Activated CD4-positive, alpha-beta memory T cell treated with anti-CD3 and anti-CD28 coated beads for 36 hours (primary cell): ENCODE measurements at regions not wholly inside any gene's neighbourhood (a gene's known extent, or its start where the extent isn't known, plus 50 kb on each side); places are given as distances from the start of the nearest gene placed in this dataset.
"Not testable (repeated sequence)": the region's sequence is repeated elsewhere in the genome, so short reads cannot be mapped to it uniquely, and the experiment has no call there.

Experiments
- CTCF ChIA-PET: fragments of 350-600 bp; sonication (Branson Sonifier 250); formaldehyde crosslinking; loops from one replicate; lab custom pipeline; 2021; ENCODE audit warnings: antibody characterized with exemption, inconsistent platforms; lab: Charles Lee
- POLR2A ChIA-PET: fragments of 350-600 bp; sonication (Branson Sonifier 250); formaldehyde crosslinking; loops from one replicate; lab custom pipeline; 2021; ENCODE audit warnings: antibody characterized with exemption; lab: Charles Lee
- DNase-seq: peaks from one replicate; pipeline ENCODE4 v3.0.0-alpha.2; 2020
- H3K27ac Mint-ChIP-seq: one replicate; pipeline ENCODE4 v1.8.0; 2021; ENCODE audit warnings: mixed read lengths
- H3K27me3 Mint-ChIP-seq: one replicate; pipeline ENCODE4 v1.8.0; 2021; ENCODE audit warnings: mixed read lengths
- H3K36me3 Mint-ChIP-seq: one replicate; pipeline ENCODE4 v1.8.0; 2021; ENCODE audit warnings: mixed read lengths
- H3K4me1 Mint-ChIP-seq: one replicate; pipeline ENCODE4 v1.8.0; 2021; ENCODE audit warnings: low read depth, mixed read lengths
- H3K4me3 Mint-ChIP-seq: one replicate; pipeline ENCODE4 v1.8.0; 2021; ENCODE audit warnings: mild to moderate bottlenecking, mixed read lengths
- H3K9me3 Mint-ChIP-seq: one replicate; pipeline ENCODE4 v1.8.0; 2021; ENCODE audit warnings: mixed read lengths
- intact Hi-C: fragments of 100-400 bp; cut with micrococcal nuclease; formaldehyde crosslinking; loops from one replicate; pipeline ENCODE4 v1.15.1; 2023

DNA sequence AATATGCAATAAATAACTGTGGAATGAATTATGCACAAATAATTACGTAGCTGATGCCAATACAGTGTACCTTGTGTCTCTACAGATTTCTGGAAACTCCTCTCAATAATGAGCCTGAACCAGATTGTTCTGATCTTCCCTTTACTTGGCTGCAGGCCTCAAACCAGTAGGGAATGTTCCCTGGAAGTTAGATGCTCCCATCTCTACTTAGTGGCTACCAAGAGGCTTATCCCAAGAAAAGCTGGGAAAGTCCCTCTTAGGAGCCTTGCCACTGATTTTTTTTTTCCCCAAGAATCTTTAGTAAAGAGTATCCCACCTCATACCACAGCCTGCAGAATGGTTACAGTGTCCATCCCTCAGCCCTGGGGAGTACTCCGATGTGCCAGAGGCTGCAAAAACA, 702.1 kb downstream of the RFPL4B start:
- H3K4me3 Mint-ChIP-seq, result no peak overlapping the region
- CTCF ChIA-PET, result no interaction called here
- no peaks in the 10 kb centered on the region for H3K4me1 Mint-ChIP-seq
- no peaks in the 10 kb centered on the region for H3K36me3 Mint-ChIP-seq
- POLR2A ChIA-PET, result no interaction called here
- intact Hi-C loops, result no loop called here
- H3K27ac Mint-ChIP-seq, result no peak overlapping the region
- H3K27me3 Mint-ChIP-seq, result no peaks in the 10 kb centered on the region
- no peak for DNase-seq
- H3K9me3 Mint-ChIP-seq, result peaks cover 2% of the 10 kb centered on the region

DNA sequence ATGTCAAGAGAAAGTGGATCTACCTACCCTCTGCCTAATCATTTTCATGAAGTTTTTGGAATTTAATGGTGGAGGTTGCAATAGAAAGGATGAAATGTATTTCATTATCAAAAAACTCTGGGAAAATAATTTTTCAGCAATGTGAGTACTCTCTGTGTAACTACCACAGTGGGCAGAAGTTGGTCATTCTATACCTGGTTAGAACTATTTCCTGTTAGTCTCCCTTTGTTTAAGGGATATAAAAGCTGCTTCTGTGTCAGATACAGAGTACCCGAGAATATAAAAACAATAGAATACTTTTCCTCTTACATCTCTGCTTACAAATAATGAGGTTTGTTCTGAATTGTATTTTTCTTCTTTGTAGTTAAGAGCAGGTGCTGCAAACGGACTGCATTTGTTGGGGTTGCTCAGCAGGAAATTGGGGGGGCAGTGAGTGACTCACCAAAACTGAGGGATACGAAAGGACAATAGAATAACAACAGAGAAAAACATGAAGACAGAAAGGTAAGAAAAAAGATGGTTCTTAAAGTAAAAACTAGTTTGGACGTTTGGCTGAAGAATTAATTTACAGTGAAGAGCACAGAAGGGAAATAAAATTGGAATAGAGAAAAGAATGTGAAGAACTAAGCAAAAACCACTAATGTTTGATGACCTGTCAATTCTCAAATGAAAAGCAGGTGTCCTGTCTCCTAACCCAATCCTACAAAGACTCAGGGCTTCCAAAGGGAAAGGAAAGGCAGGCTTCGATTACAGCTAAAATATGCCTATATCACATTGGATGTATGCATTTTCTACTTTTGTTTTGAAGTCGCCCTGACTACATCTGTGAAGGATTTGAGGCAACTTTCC, 703.1 kb downstream of the RFPL4B start:
- Mint-ChIP-seq H3K4me3 (no peak overlapping the region), H3K4me1 (no peaks in the 10 kb centered on the region), H3K36me3 (no peaks in the 10 kb centered on the region), H3K9me3 (peaks cover 2% of the 10 kb centered on the region), H3K27ac (no peak overlapping the region), H3K27me3 (no peaks in the 10 kb centered on the region)
- intact Hi-C loops, result no loop called here
- ChIA-PET POLR2A (no interaction called here), CTCF (no interaction called here)
- DNase-seq, result no peak

DNA sequence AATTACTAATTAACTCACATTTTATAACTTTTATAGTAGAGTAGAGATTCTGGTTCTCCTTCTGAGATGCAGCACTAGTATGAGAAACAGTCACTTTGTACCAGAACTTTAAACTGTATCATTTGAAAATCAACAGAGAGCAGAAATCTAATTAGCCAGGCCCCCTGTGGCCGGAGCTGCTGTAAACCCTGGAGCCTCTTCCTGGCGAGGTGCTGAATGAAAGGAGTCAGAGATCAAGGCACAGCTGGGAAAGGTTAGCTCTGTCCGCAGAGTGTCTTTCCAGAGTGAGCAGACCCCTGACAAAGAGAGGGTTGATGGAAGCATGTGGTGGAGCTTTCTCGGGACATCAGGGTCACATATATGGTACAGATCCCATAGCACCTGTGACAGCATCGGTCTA, 703.8 kb downstream of the RFPL4B start:
- Mint-ChIP-seq H3K36me3 (no peaks in the 10 kb centered on the region), H3K27ac (no peak overlapping the region), H3K27me3 (no peaks in the 10 kb centered on the region), H3K4me1 (no peaks in the 10 kb centered on the region), H3K9me3 (peaks cover 5% of the 10 kb centered on the region), H3K4me3 (no peak overlapping the region)
- CTCF ChIA-PET, result no interaction called here
- POLR2A ChIA-PET, result no interaction called here
- intact Hi-C loops, result no loop called here
- DNase-seq, result no peak

DNA sequence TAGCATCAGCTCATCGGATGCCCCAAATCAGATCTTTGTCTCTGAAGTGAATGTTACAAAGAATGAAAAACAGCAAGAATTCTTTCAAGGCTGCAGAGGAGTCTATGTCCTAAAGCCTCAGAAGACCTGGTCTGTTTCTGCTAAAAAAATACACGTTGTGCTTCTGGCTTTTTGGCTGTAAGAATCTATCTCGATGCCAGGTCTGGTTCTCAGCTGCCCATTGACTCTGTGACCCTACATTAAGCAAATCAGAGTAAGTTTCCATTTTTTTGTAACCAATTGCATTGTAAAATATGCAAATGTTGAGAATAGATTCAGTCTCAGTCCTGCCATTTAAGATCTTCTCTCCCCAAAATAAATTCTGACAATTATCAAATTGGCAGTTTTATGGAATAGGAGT, 705.4 kb downstream of the RFPL4B start:
- Mint-ChIP-seq H3K4me1 (no peaks in the 10 kb centered on the region), H3K36me3 (no peaks in the 10 kb centered on the region), H3K27ac (no peak overlapping the region), H3K9me3 (peaks cover 6% of the 10 kb centered on the region), H3K4me3 (no peak overlapping the region), H3K27me3 (no peaks in the 10 kb centered on the region)
- ChIA-PET POLR2A (no interaction called here), CTCF (no interaction called here)
- DNase-seq, result no peak
- intact Hi-C loops, result no loop called here

DNA sequence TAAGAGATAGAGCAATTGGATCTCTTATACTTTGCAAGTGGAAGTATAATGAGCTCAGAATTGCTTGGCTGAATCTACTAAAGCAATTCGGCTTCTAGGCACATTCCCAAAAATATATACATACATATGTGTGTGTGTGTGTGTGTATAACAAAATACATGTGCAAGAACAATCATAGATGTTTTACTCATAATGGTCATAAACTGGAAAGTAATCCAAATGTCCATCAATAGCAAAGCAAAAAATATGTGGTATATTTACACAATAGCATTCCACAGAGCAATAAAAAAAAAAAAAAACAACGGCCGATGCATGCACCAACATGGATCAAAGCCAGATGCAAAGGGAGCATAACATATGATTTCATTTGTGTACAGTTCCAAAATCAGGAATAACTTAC, 707.9 kb downstream of the RFPL4B start:
- Mint-ChIP-seq H3K27me3 (no peaks in the 10 kb centered on the region), H3K4me1 (no peaks in the 10 kb centered on the region), H3K4me3 (no peak overlapping the region), H3K36me3 (no peaks in the 10 kb centered on the region), H3K9me3 (peaks cover 6% of the 10 kb centered on the region), H3K27ac (no peak overlapping the region)
- intact Hi-C loops, result no loop called here
- ChIA-PET CTCF (no interaction called here), POLR2A (no interaction called here)
- DNase-seq, result no peak

DNA sequence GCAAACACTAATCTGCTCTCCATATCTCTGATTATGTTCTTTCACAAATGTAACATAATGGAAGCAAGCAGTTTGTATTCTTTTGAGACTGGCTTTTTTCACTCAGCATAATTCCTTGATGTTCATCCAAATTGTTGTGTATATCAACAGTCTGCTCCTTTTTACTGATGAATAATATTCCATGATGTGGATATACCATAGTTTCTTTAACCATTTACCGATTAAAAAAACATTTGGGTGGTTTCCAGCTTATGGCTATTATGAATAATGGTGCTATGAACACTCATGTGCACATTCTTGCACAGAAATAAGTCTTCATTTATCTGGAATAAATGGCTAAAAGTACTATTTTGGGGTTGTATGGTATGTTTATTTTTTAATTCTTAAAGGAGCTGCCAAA, 708.9 kb downstream of the RFPL4B start:
- Mint-ChIP-seq H3K27ac (no peak overlapping the region), H3K36me3 (no peaks in the 10 kb centered on the region), H3K9me3 (peaks cover 4% of the 10 kb centered on the region), H3K4me3 (no peak overlapping the region), H3K27me3 (no peaks in the 10 kb centered on the region), H3K4me1 (no peaks in the 10 kb centered on the region)
- ChIA-PET CTCF (no interaction called here), POLR2A (no interaction called here)
- no peak for DNase-seq
- intact Hi-C loops, result no loop called here

DNA sequence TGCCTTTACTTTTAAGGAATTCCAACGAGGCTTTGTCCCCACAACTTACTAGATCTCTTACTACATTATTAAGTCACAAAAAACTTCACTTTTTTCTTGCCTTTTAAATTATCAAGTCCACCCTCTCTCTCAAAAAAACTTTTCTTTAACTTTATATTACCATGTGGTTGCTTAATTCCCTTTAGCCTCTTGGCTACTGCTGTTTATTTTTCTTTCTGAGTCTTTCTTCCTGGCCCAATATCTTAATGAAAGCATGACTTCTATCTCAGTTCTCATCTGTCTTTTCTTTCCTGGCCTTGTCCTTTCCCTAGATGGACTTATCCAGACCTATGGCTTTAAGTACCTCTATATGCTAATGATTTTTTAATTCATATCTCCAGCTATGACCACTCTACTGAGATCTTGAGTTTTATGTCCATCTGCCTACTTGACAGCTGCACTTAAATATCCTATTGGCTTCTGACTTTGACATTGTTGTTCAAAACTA, 710.5 kb downstream of the RFPL4B start:
- H3K27me3 Mint-ChIP-seq, result no peaks in the 10 kb centered on the region
- H3K27ac Mint-ChIP-seq, result no peak overlapping the region
- intact Hi-C loops, result no loop called here
- H3K4me3 Mint-ChIP-seq, result no peak overlapping the region
- ChIA-PET POLR2A (no interaction called here), CTCF (no interaction called here)
- no peaks in the 10 kb centered on the region for H3K4me1 Mint-ChIP-seq
- no peaks in the 10 kb centered on the region for H3K36me3 Mint-ChIP-seq
- H3K9me3 Mint-ChIP-seq, result peaks cover 4% of the 10 kb centered on the region
- DNase-seq, result no peak

DNA sequence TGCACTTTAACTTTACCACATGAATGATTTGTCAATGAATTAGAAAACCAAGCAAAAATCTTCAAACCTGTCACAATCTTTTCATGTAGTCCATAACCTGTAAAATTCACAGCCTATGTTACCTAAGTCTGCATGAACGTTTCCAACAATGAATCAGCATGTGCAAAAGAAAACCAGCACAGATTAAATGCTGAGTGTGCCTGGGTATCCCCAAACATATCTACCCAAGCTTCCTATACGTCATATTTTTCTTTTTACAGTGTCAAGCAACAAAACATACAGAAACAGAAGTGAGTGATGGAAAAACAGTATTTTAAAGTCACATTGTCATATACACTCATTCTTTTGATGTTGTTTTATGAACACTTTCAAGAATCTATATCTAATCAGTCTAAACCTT, 713.5 kb downstream of the RFPL4B start:
- POLR2A ChIA-PET, result no interaction called here
- no peak overlapping the region for H3K27ac Mint-ChIP-seq
- H3K36me3 Mint-ChIP-seq, result no peaks in the 10 kb centered on the region
- CTCF ChIA-PET, result no interaction called here
- DNase-seq, result no peak
- H3K4me1 Mint-ChIP-seq, result no peaks in the 10 kb centered on the region
- intact Hi-C loops, result no loop called here
- H3K9me3 Mint-ChIP-seq, result peaks cover 4% of the 10 kb centered on the region
- H3K4me3 Mint-ChIP-seq, result no peak overlapping the region
- no peaks in the 10 kb centered on the region for H3K27me3 Mint-ChIP-seq

DNA sequence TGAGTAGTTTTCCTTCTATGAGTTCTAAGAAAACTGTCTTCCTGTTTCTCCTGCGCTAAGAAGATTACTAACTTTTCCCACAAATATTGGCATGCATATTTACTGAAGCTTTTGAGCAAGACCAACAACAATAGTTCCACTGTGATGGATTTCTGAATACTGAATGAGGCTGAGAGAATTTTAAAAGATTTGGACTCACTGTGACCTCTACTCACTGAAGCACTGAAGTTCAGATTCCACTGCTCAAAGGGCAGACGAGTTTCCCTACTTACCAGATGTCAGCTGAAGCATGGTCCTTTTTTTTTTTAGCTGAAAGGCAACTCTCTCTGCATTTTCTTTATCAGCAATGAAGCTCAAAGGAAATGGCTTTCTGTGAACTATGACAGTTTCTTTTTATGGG, 718.5 kb downstream of the RFPL4B start:
- Mint-ChIP-seq H3K27me3 (no peaks in the 10 kb centered on the region), H3K4me3 (no peak overlapping the region), H3K36me3 (no peaks in the 10 kb centered on the region), H3K9me3 (no peaks in the 10 kb centered on the region), H3K27ac (no peak overlapping the region), H3K4me1 (no peaks in the 10 kb centered on the region)
- no peak for DNase-seq
- ChIA-PET POLR2A (no interaction called here), CTCF (interaction anchor here (0.6 kb wide), 1 partner anchor 239 kb away, joined by 3 read pairs; no protein-coding TSS in a partner anchor)
- intact Hi-C loops, result no loop called here

DNA sequence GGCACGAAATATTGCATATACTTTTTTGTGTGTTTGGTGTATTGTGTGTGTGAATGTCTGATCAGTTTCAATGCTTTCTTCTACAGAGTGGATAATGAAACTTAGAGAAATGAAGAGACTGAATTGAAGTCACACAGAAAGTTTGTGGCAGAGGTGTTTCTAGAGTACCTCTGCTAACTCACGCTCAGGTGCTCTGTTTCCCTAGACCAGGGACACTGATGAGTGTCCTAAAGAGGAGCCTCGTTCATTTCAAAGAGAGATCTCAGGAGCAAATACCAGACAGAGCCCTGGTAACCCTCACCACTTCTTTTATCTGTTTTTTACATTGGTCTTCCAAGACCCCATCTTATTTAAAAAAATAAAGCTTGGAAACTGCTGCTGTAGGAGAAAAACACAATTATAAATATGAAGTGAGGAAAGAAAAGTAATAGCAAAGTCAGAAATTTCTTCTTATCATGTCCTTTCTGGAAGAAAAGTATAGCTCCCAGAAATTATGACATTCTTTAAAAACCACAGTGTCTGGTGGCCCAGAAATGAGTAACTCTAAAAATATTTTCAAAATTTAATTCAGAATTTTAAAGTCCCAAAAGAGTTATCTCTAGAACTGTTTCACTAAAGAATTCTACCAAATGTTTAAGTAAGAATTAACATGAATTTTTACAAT, 720.6 kb downstream of the RFPL4B start:
- Mint-ChIP-seq H3K4me3 (no peak overlapping the region), H3K27me3 (no peaks in the 10 kb centered on the region), H3K9me3 (no peaks in the 10 kb centered on the region), H3K36me3 (no peaks in the 10 kb centered on the region), H3K27ac (no peak overlapping the region), H3K4me1 (no peaks in the 10 kb centered on the region)
- no peak for DNase-seq
- ChIA-PET CTCF (no interaction called here), POLR2A (no interaction called here)
- intact Hi-C loops, result no loop called here

DNA sequence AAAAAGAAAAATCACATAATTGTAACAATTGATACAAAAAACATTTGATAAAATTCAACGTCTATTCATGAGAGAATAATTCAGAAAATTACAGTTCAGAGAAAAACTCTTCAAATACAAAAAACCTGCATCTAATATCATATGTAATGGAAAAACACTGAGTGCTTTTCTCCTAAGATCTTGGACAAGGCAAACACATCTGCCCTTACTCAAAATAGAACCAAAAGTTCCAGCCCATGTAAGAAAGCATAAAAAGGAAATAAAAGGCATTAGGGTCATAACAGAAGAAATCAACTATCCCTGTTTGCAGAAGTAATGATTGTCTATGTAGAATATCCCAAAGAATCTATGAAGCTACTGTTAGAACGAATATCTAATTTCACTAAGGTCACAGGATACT, 721.4 kb downstream of the RFPL4B start:
- Mint-ChIP-seq H3K36me3 (no peaks in the 10 kb centered on the region), H3K27me3 (no peaks in the 10 kb centered on the region), H3K4me1 (no peaks in the 10 kb centered on the region), H3K4me3 (no peak overlapping the region), H3K9me3 (no peaks in the 10 kb centered on the region), H3K27ac (no peak overlapping the region)
- intact Hi-C loops, result no loop called here
- ChIA-PET CTCF (no interaction called here), POLR2A (no interaction called here)
- DNase-seq, result no peak

DNA sequence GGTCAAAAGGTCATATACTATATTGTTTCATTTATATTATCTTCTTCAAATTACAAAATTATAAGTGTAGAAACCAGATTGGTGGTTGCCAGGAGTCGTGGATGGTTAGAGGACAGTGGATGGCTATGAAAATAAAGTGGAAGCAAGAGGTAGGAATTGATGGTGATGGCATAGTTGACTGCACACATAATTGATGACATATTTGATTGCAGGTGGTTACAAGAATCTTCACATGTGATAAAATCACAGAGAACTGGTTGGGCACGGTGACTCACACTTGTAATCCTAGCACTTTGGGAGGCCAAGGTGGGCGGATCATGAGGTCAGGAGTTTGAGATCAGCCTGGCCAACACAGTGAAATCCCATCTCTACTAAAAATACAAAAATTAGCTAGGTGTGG, 723.6 kb downstream of the RFPL4B start:
- H3K4me3 Mint-ChIP-seq, DNase-seq, intact Hi-C loops, H3K9me3 Mint-ChIP-seq, H3K4me1 Mint-ChIP-seq, CTCF ChIA-PET, H3K36me3 Mint-ChIP-seq, H3K27ac Mint-ChIP-seq, POLR2A ChIA-PET, H3K27me3 Mint-ChIP-seq: not testable (repeated sequence)
